ENCODE measurements at regions not wholly inside any gene's neighbourhood (a gene's known extent, or its start where the extent isn't known, plus 50 kb on each side); places are given as distances from the start of the nearest gene placed in this dataset.

- no peak for TF ChIP-seq JUND (IDR thresholded peaks at IDR 0.05; ENCODE audit: low read depth)
- in situ Hi-C loops (cut with HindIII; ENCODE audit: low pct_unique_long_range_greater_than_20kb, low sequenced_read_pairs), result no loop called here
- DNase-seq (ENCODE audit: low read depth in 1 of 2, low spot score in 1 of 2), result no peak
These were observed 93.7 kb upstream of the MAOA start for GRCh38 chrX:43562372-43562771.

DNA sequence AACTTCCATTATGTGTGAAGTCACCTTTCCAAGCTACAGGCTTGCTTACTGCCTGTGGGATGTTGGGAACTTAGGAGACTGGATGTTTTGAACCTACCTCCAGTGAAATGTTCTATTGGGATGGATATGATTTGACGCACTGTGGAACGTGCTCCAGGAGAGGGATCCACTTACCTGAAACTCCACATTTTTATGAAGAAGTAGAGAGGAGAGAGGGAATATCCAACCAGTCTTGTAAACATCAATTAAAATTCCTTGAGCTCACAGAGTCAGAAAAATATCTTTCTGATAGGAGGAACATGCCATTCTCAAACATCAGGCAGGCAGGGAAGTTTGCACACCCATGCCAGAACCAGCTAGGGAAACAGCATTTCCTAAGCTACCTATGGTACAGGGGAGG is 91.1 kb upstream of the MAOA start:
- TF ChIP-seq JUND (IDR thresholded peaks at IDR 0.05; ENCODE audit: low read depth), result no peak
- in situ Hi-C loops (cut with HindIII; ENCODE audit: low pct_unique_long_range_greater_than_20kb, low sequenced_read_pairs), result no loop called here
- DNase-seq (ENCODE audit: low read depth in 1 of 2, low spot score in 1 of 2), result peak in 1 of 2 experiments; percentile 30

DNA sequence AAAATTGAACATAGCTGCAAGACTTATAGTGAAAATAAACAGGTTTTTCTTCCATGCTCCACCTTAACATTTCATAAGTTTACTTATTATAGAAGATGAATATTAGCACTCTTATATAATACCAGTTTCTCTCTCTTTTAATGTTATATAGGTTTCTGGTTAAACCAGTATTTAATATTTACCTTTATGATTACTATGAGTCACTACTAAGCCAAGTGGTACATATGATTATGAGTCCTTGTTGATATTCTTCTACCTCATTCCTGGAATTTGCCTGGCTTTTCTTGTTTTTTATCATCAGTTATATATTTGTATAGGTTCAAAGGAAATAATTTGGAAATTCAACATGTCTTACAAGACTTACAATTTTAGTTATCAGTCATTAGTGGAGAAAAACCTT is 89.9 kb upstream of the MAOA start:
- DNase-seq (ENCODE audit: low read depth in 1 of 2, low spot score in 1 of 2), result no peak
- TF ChIP-seq JUND (IDR thresholded peaks at IDR 0.05; ENCODE audit: low read depth), result no peak
- in situ Hi-C loops (cut with HindIII; ENCODE audit: low pct_unique_long_range_greater_than_20kb, low sequenced_read_pairs), result no loop called here

GRCh38 chrX:43573441-43574015 is 82.6 kb upstream of the MAOA start:
- DNase-seq (ENCODE audit: low read depth in 1 of 2, low spot score in 1 of 2), result no peak
- no peak for TF ChIP-seq JUND (IDR thresholded peaks at IDR 0.05; ENCODE audit: low read depth)
- in situ Hi-C loops (cut with HindIII; ENCODE audit: low pct_unique_long_range_greater_than_20kb, low sequenced_read_pairs), result no loop called here

GRCh38 chrX:43580621-43581020 is 75.5 kb upstream of the MAOA start:
- in situ Hi-C loops (cut with HindIII; ENCODE audit: low pct_unique_long_range_greater_than_20kb, low sequenced_read_pairs), result no loop called here
- no peak for DNase-seq (ENCODE audit: low read depth in 1 of 2, low spot score in 1 of 2)
- TF ChIP-seq JUND (IDR thresholded peaks at IDR 0.05; ENCODE audit: low read depth), result no peak

DNA sequence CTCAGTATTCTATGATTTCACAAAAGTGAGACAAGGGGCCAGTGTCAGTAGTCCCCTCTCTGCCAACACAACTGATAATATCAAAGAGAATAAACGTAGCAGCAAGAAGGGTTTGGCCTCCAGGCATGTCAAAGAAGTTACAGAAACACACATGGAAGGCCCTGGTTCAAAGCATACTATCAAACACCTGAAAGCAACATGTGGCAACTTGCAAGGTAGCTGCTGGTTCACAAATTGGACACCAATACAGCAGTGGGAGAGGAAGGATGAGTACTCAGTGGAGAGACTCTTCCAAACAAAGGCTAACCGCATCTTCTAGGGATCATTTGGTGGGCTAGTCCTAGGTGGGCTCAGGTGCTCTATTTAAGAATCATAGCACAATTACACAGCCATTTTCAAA is 74.9 kb upstream of the MAOA start:
- TF ChIP-seq JUND (IDR thresholded peaks at IDR 0.05; ENCODE audit: low read depth), result no peak
- in situ Hi-C loops (cut with HindIII; ENCODE audit: low pct_unique_long_range_greater_than_20kb, low sequenced_read_pairs), result no loop called here
- no peak for DNase-seq (ENCODE audit: low read depth in 1 of 2, low spot score in 1 of 2)

DNA sequence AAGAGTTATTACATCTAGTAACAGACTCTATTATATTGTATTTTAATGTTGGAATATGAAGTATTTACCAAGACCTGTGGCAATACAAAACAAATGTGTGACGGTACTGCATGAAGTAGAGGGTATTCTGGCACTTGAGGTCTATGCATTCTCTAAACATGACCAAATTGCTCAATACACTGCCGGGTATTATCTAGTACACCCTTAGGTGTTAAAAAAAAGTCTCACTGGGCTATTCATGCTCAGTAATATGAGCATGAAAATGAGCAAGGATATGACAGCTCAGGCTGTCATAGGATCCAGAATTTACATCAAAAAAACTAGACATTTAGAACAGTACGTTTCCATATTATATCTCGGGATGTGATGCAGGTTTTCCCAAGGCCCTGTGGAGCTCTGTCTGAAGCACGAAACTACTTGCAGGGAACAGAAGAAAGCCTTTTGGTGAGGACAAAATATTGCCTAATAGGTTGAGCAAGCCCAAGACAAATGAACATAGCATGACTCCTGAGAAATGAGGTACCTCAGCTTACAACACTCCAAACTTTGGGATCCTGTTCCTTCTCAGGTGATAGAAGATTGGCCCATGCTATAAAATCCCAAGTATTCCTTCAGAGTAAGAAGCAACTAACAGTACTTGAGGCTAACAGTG is 74.1 kb upstream of the MAOA start:
- DNase-seq (ENCODE audit: low read depth in 1 of 2, low spot score in 1 of 2), result no peak
- no peak for TF ChIP-seq JUND (IDR thresholded peaks at IDR 0.05; ENCODE audit: low read depth)
- in situ Hi-C loops (cut with HindIII; ENCODE audit: low pct_unique_long_range_greater_than_20kb, low sequenced_read_pairs), result no loop called here

DNA sequence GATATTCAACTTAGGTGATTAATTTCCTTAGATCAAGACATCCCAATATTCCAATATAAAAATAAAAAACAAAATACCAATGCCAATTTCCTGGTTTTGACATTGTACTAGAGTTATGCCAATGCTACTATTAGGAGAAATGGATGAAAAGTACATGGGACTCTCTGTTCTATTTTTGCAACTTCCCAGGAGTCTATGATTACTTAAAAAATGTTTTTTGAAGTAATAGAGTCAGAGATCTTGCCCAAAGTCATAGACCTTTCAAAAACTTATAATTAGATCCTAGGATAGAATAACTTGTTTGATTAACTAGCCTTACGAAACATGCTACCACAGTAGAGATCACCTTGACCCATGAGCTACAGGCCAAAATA is 73.6 kb upstream of the MAOA start:
- in situ Hi-C loops (cut with HindIII; ENCODE audit: low pct_unique_long_range_greater_than_20kb, low sequenced_read_pairs), result no loop called here

GRCh38 chrX:43585922-43586321 is 70.2 kb upstream of the MAOA start:
- no peak for TF ChIP-seq JUND (IDR thresholded peaks at IDR 0.05; ENCODE audit: low read depth)
- no peak for DNase-seq (ENCODE audit: low read depth in 1 of 2, low spot score in 1 of 2)
- in situ Hi-C loops (cut with HindIII; ENCODE audit: low pct_unique_long_range_greater_than_20kb, low sequenced_read_pairs), result no loop called here

More for the DNA sequence above, 73.6 kb upstream of the MAOA start:
- no peak for DNase-seq (ENCODE audit: low read depth in 1 of 2, low spot score in 1 of 2)
- TF ChIP-seq JUND (IDR thresholded peaks at IDR 0.05; ENCODE audit: low read depth), result no peak

GRCh38 chrX:43586830-43587229 is 69.3 kb upstream of the MAOA start:
- in situ Hi-C loops (cut with HindIII; ENCODE audit: low pct_unique_long_range_greater_than_20kb, low sequenced_read_pairs), result no loop called here
- TF ChIP-seq JUND (IDR thresholded peaks at IDR 0.05; ENCODE audit: low read depth), result no peak
- no peak for DNase-seq (ENCODE audit: low read depth in 1 of 2, low spot score in 1 of 2)

DNA sequence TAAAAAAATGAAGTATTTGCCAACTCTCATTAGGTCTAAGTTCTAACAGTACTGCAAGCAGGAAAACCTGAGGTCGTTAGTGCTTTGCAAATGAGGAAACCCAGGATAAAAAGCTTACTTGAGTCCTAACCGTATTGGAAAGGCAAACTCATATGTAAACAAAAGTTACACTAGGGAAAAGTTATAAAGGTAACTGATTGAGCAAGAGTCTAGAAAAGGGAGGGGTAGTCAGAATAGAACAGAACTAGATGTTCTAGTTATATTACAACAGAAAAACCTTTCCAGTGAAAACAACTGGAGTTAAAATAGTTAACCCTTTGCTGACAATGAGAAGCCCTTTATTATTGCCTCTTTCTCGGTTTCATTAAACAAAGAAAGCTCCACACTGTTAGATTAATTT is 66.4 kb upstream of the MAOA start:
- in situ Hi-C loops (cut with HindIII; ENCODE audit: low pct_unique_long_range_greater_than_20kb, low sequenced_read_pairs), result no loop called here
- TF ChIP-seq JUND (IDR thresholded peaks at IDR 0.05; ENCODE audit: low read depth), result no peak
- DNase-seq (ENCODE audit: low read depth in 1 of 2, low spot score in 1 of 2), result peak in 1 of 2 experiments; percentile 30

- TF ChIP-seq JUND (IDR thresholded peaks at IDR 0.05; ENCODE audit: low read depth), result no peak
- in situ Hi-C loops (cut with HindIII; ENCODE audit: low pct_unique_long_range_greater_than_20kb, low sequenced_read_pairs), result no loop called here
- DNase-seq (ENCODE audit: low read depth in 1 of 2, low spot score in 1 of 2), result no peak
These were observed 65.9 kb upstream of the MAOA start for GRCh38 chrX:43590150-43590549.

DNA sequence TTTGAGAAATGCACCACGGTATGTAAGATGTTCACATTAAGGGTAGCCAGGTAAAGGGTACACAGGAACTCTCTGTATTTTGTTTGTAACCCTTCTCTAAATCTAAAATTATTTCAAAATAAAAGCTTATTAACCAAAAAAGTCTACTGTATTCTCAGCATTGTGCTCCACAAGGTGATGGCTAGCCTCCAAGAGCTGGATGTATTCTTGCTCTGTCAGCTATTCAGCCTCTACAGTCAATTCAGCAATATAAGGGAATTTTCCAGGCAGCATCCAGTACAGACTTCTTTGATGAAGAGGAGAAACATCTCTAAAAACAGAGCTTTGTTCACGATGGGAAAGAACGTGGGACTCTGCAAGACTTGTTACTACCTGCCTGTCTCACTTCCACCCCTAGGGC is 63.5 kb upstream of the MAOA start:
- no peak for DNase-seq (ENCODE audit: low read depth in 1 of 2, low spot score in 1 of 2)
- in situ Hi-C loops (cut with HindIII; ENCODE audit: low pct_unique_long_range_greater_than_20kb, low sequenced_read_pairs), result no loop called here
- TF ChIP-seq JUND (IDR thresholded peaks at IDR 0.05; ENCODE audit: low read depth), result no peak

DNA sequence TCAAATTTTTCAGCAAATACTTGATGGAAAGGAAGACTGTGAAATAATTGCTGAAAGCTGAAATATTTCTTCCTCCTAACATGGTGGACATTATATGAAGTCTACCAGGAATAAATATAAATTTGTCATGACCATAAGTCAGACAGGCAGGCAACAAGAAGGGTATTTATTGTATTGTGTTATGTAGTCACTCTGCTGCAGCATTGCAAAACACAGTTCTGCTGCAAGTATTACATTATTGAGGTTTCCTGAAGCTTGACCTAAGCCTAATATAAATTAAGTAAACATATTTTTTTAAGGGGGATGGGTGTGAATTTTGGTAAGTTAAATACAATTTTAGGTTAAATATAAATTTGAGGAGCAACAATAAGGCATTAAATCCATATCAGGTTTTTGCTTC is 60.2 kb upstream of the MAOA start:
- no peak for TF ChIP-seq JUND (IDR thresholded peaks at IDR 0.05; ENCODE audit: low read depth)
- DNase-seq (ENCODE audit: low read depth in 1 of 2, low spot score in 1 of 2), result no peak
- in situ Hi-C loops (cut with HindIII; ENCODE audit: low pct_unique_long_range_greater_than_20kb, low sequenced_read_pairs), result no loop called here

Data from T47D (cell line).